HepG2 (cell line): ENCODE measurements at regions not wholly inside any gene's neighbourhood (a gene's known extent, or its start where the extent isn't known, plus 50 kb on each side); places are given as distances from the start of the nearest gene placed in this dataset.

Source experiments
- ATAC-seq: fragments of 200-7000 bp; cut with Tn5 transposase; 3 replicates; pipeline ENCODE4 v1.9.1; 2020; ENCODE audit warnings: mild to moderate bottlenecking, moderate library complexity
- BruUV-seq: library from RNA; stranded (reverse); fragments of 400-500 nt; replicated peaks from 2 replicates; lab custom pipeline; 2021; lab: Mats Ljungman, UMichigan
- CTCF ChIA-PET: fragments of 300-600 bp; formaldehyde crosslinking; extraction: SDS; loops from one replicate; lab custom pipeline; 2021; ENCODE audit warnings: low total read pairs, inconsistent platforms, low intra/inter-chr PET ratio; lab: Yijun Ruan, JAX
- POLR2A ChIA-PET: fragments of 350-600 bp; sonication (Branson Sonifier 250); formaldehyde crosslinking; loops from one replicate; lab custom pipeline; 2020; ENCODE audit warnings: antibody characterized with exemption, inconsistent platforms; lab: Yijun Ruan, JAX
- DNase-seq: peaks from one replicate; pipeline ENCODE4 v3.0.0-alpha.2; 2015; ENCODE audit warnings: low spot score
- FAIRE-seq: peaks from 3 replicates; lab custom pipeline; 2011; peaks lifted over from hg19 to GRCh38; lab: Jason Lieb, UNC
- H2AFZ ChIP-seq: one replicate; pipeline ENCODE4 v1.6.1; 2011; ENCODE audit warnings: low read length, inconsistent platforms
- H3K27ac ChIP-seq: fragments of 300-600 bp; 3 replicates; pipeline ENCODE4 v1.8.0; 2011; ENCODE audit warnings: mixed run types, mild to moderate bottlenecking, mixed read lengths, low read length, inconsistent platforms; ENCODE audit not compliant: insufficient read depth; ENCODE audit errors: extremely low read length
- H3K27me3 ChIP-seq, 2 experiments: fragments of 200-600 bp in 1 of 2; 2 replicates in 1 of 2; 3 replicates in 1 of 2; pipeline versions ENCODE4 v1.6.0 to v1.8.0; 2011; ENCODE audit warnings: low read length in 2 of 2, mild to moderate bottlenecking in 2 of 2, moderate library complexity in 2 of 2, inconsistent platforms in 1 of 2; ENCODE audit not compliant: insufficient read depth in 2 of 2, control insufficient read depth in 1 of 2
- H3K36me3 ChIP-seq, 2 experiments: fragments of 200-600 bp in 1 of 2; replicated peaks in 1 of 2; 2 replicates in 1 of 2; 3 replicates in 1 of 2; pipeline versions ENCODE4 v1.5.1 to v1.8.0; 2011; ENCODE audit warnings: low read length in 2 of 2, inconsistent platforms in 1 of 2; ENCODE audit not compliant: insufficient read depth in 2 of 2, control insufficient read depth in 1 of 2
- H3K4me1 ChIP-seq: 2 replicates; pipeline ENCODE4 v1.5.1; 2012; ENCODE audit warnings: low read length, inconsistent platforms; ENCODE audit not compliant: insufficient read depth
- H3K4me2 ChIP-seq: 2 replicates; pipeline ENCODE4 v1.6.0; 2011; ENCODE audit warnings: low read depth, low read length, inconsistent platforms
- H3K4me3 ChIP-seq, 3 experiments: fragments of 200-600 bp in 1 of 3; sonication (generic), shearing (Covaris generic) in 1 of 3; replicated peaks in 1 of 3; 2 replicates each; pipeline ENCODE4 v1.5.1; 2011 to 2016; ENCODE audit warnings: low read length in 3 of 3, inconsistent platforms in 2 of 3, low read depth in 2 of 3, mild to moderate bottlenecking in 2 of 3, control low read depth in 1 of 3, mixed read lengths in 1 of 3; ENCODE audit not compliant: insufficient read depth in 1 of 3
- H3K79me2 ChIP-seq: one replicate; pipeline ENCODE4 v1.6.1; 2011; ENCODE audit warnings: low read length, inconsistent platforms; ENCODE audit not compliant: insufficient read depth
- H3K9ac ChIP-seq: 2 replicates; pipeline ENCODE4 v1.6.0; 2011; ENCODE audit warnings: mild to moderate bottlenecking, low read depth, low read length, inconsistent platforms; ENCODE audit not compliant: insufficient read depth
- H3K9me3 ChIP-seq: 2 replicates; pipeline ENCODE4 v1.5.1; 2012; ENCODE audit warnings: mild to moderate bottlenecking, low read length
- H4K20me1 ChIP-seq: 2 replicates; pipeline ENCODE4 v1.6.0; 2011; ENCODE audit warnings: inconsistent platforms, mild to moderate bottlenecking, low read length, moderate library complexity; ENCODE audit not compliant: insufficient read depth
- CEBPB ChIP-seq: IDR thresholded peaks from 2 replicates; pipeline ENCODE4 v1.6.1; 2011; ENCODE audit warnings: low read depth, low read length, improper control_type of control experiment, borderline replicate concordance
- DDIT3 ChIP-seq: sonication (generic); formaldehyde crosslinking; IDR thresholded peaks from 2 replicates; pipeline ENCODE4 v1.4.0; 2020; ENCODE audit warnings: mild to moderate bottlenecking, missing genetic modification reagents
- STAT5B ChIP-seq: sonication (generic); formaldehyde crosslinking; IDR thresholded peaks from 2 replicates; pipeline ENCODE4 v1.4.0; 2020; ENCODE audit warnings: missing genetic modification reagents
- ZNF776 ChIP-seq: sonication (generic); formaldehyde crosslinking; IDR thresholded peaks from 2 replicates; pipeline ENCODE4 v1.4.0; 2020; ENCODE audit warnings: mild to moderate bottlenecking, missing genetic modification reagents
- WGBS: methylation state at CpG from one replicate; pipeline ENCODE4 v1.1.6; 2017; ENCODE audit warnings: low lambda C conversion rate; 5-methylcytosine and 5-hydroxymethylcytosine counted together
- in situ Hi-C: cut with HindIII; loops from 2 replicates; pipeline ENCODE4 v1.10.0; 2017; ENCODE audit warnings: low pct_unique_long_range_greater_than_20kb; ENCODE audit not compliant: extremely low pct_ligation_motif_present
- intact Hi-C: fragments of 100-400 bp; cut with micrococcal nuclease; formaldehyde crosslinking; loops from one replicate; pipeline ENCODE4 v1.10.0; 2022; ENCODE audit not compliant: unreplicated experiment

DNA sequence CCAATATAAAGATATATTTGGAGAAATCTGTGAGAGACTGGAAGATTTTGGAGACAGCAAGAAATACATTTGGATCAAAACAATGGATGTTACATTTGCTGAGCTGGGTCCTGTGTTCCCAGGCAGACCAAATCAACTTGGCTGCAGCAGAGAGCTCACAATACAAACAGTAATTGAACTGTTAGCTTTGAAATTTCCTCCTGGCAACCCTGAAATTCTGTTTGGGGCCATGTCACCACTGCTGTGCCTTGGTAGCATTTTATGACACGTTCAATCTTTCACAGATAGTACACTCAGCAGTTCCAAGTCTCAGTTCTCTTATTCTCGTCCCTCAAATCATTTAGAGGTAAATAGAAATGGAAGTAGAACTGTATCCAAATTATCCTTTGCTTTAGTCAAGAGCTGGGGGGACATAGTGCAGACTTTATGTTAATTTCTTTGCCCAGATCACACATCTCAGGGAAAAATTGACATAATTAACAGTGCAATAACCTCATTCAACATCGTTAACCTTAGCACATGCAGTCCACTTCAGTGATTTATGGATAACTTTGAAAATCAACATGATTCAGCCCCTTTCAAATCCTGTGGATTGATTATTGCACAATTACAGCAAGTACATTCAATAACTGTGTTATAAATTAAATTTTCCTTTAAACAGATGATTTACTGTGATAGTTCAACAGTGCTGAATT, 277.4 kb upstream of the MC4R start:
- in situ Hi-C loops: no loop called here
- DNase-seq: no peak
- no peak overlapping the region for H3K9ac ChIP-seq
- ATAC-seq: no peak
- no TSS peak for BruUV-seq
- H3K27me3 ChIP-seq: no peaks in the 10 kb centered on the region
- H3K4me1 ChIP-seq: no peaks in the 10 kb centered on the region
- no peak overlapping the region for H3K4me2 ChIP-seq
- no peaks in the 10 kb centered on the region for H4K20me1 ChIP-seq
- H3K27ac ChIP-seq: no peak overlapping the region
- TF ChIP-seq CEBPB (peak; percentile 13; the same call in 1 of the 2 replicates), ZNF776 (CRISPR knock-in tag) (no peak)
- H3K79me2 ChIP-seq: no peaks in the 10 kb centered on the region
- POLR2A ChIA-PET: no interaction called here
- intact Hi-C loops: no loop called here
- 5% methylated on average over 3 of the region's 3 CpGs for WGBS
- no peak overlapping the region for H3K4me3 ChIP-seq
- H3K9me3 ChIP-seq: no peaks in the 10 kb centered on the region
- no peak for FAIRE-seq
- no peak overlapping the region for H2AFZ ChIP-seq
- no peaks in the 10 kb centered on the region for H3K36me3 ChIP-seq
- CTCF ChIA-PET: no interaction called here

- Histone ChIP-seq H3K9me3 (no peaks in the 10 kb centered on the region), H3K4me1 (no peaks in the 10 kb centered on the region), H3K27ac (no peak overlapping the region), H3K27me3 (no peaks in the 10 kb centered on the region), H3K79me2 (no peaks in the 10 kb centered on the region), H3K4me3 (no peak overlapping the region), H3K9ac (no peak overlapping the region), H3K4me2 (no peak overlapping the region), H4K20me1 (no peaks in the 10 kb centered on the region), H3K36me3 (no peaks in the 10 kb centered on the region), H2AFZ (no peak overlapping the region)
- DNase-seq (no peak), ATAC-seq (no peak), FAIRE-seq (no peak)
- POLR2A ChIA-PET: no interaction called here
- 3% methylated on average over 2 of the region's 2 CpGs for WGBS
- TF ChIP-seq DDIT3 (CRISPR knock-in tag): no peak
- TF ChIP-seq STAT5B (CRISPR knock-in tag): no peak
- in situ Hi-C loops (no loop called here), intact Hi-C loops (no loop called here)
- CTCF ChIA-PET: no interaction called here
- no TSS peak for BruUV-seq
Measured at GRCh38 chr18:60654298-60654697, 281.7 kb upstream of the MC4R start.
